HG03354 (cell line): ENCODE measurements at regions not wholly inside any gene's neighbourhood (a gene's known extent, or its start where the extent isn't known, plus 50 kb on each side); places are given as distances from the start of the nearest gene placed in this dataset.
"Not testable (repeated sequence)": the region's sequence is repeated elsewhere in the genome, so short reads cannot be mapped to it uniquely, and the experiment has no call there.

ENCODE experiments used
- ATAC-seq: cut with Tn5 transposase; IDR thresholded peaks from one replicate; pipeline ENCODE4 v1.9.1; 2021; ENCODE audit warnings: mild to moderate bottlenecking; ENCODE audit not compliant: unreplicated experiment, poor library complexity, severe bottlenecking

- ATAC-seq, result no peak
These were observed 104.2 kb downstream of the OXSM start for GRCh38 chr3:25894101-25894500.

GRCh38 chr3:25895031-25895430 lies 105.1 kb downstream of the OXSM start:
- no peak for ATAC-seq

- ATAC-seq, result no peak
These were observed 105.6 kb downstream of the OXSM start for GRCh38 chr3:25895443-25895842.

- ATAC-seq, result no peak
These were observed 107.1 kb downstream of the OXSM start for GRCh38 chr3:25897019-25897418.

GRCh38 chr3:25899352-25900101 lies 109.6 kb downstream of the OXSM start:
- no peak for ATAC-seq

- no peak for ATAC-seq
These were observed 110.3 kb downstream of the OXSM start for GRCh38 chr3:25900161-25900560.

GRCh38 chr3:25901796-25902195 lies 111.9 kb downstream of the OXSM start:
- ATAC-seq, result no peak

- no peak for ATAC-seq
These were observed 112.7 kb downstream of the OXSM start for GRCh38 chr3:25902586-25902985.

- ATAC-seq, result no peak
These were observed 113.7 kb downstream of the OXSM start for GRCh38 chr3:25903371-25904129.

GRCh38 chr3:25904206-25904605 lies 114.3 kb downstream of the OXSM start:
- no peak for ATAC-seq

GRCh38 chr3:25906132-25906906 lies 116.4 kb downstream of the OXSM start:
- ATAC-seq, result no peak

GRCh38 chr3:25907081-25907480 lies 117.2 kb downstream of the OXSM start:
- ATAC-seq, result no peak

- ATAC-seq, result no peak
These were observed 120.2 kb downstream of the OXSM start for GRCh38 chr3:25910105-25910504.

- no peak for ATAC-seq
These were observed 121.1 kb downstream of the OXSM start for GRCh38 chr3:25910997-25911396.

GRCh38 chr3:25911525-25912295 lies 121.8 kb downstream of the OXSM start:
- no peak for ATAC-seq

- ATAC-seq, result no peak
These were observed 123.3 kb downstream of the OXSM start for GRCh38 chr3:25913179-25913578.

GRCh38 chr3:25915673-25916072 lies 125.8 kb downstream of the OXSM start:
- ATAC-seq, result no peak

GRCh38 chr3:25916321-25916720 lies 126.4 kb downstream of the OXSM start:
- no peak for ATAC-seq

- not testable (repeated sequence) for ATAC-seq
These were observed 142.1 kb downstream of the OXSM start for GRCh38 chr3:25931967-25932366.
